SW 1271 (cell line): ENCODE measurements at regions not wholly inside any gene's neighbourhood (a gene's known extent, or its start where the extent isn't known, plus 50 kb on each side); places are given as distances from the start of the nearest gene placed in this dataset.
"Not testable (repeated sequence)": the region's sequence is repeated elsewhere in the genome, so short reads cannot be mapped to it uniquely, and the experiment has no call there.

Source experiments
- DNase-seq, 2 experiments: peaks; one replicate each; lab custom pipeline; 2025; lab: John Stamatoyannopoulos, UW

DNA sequence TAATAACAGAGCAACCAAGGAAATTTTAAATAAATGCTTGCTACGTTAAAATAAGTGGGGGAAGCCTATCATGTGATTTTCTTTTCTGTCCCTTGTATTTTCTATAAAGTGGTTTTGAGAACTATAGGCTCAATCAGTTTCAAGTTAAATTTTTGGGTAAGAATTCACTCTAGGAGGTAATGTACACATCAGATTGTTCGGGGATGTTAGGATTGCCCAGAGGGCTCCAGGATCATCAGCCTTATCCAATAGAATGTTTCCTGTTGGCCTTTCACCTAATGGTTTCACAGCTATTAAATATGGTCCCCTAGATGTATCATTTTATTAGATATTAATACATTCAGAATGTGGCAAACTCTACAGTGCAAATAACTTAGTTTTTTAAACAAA lies 438.4 kb upstream of the NPVF start:
- no peak for DNase-seq

DNA sequence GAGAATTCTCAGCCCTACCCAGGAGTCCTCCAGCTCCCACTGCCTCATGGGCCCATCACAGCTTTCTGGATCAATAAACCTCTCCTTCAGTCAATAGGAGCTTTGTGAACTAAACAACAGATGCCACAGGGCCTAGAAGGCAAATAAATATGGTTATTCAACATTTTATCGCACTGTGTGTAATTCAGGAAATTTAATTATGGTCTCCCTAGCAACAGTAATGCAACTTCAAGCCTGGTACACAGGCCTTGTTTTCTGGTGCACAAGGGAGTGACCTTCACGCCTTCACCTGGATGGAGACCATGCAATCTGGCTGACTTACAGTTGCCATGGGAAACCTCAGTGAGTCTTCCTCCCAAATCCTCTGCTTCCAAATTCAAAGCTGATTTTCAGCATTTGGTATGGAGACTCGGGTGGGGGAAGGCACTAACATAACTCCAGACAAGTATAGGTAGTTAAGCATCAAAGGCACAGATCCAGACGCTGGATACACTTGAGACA lies 441.0 kb upstream of the NPVF start:
- no peak for DNase-seq

DNA sequence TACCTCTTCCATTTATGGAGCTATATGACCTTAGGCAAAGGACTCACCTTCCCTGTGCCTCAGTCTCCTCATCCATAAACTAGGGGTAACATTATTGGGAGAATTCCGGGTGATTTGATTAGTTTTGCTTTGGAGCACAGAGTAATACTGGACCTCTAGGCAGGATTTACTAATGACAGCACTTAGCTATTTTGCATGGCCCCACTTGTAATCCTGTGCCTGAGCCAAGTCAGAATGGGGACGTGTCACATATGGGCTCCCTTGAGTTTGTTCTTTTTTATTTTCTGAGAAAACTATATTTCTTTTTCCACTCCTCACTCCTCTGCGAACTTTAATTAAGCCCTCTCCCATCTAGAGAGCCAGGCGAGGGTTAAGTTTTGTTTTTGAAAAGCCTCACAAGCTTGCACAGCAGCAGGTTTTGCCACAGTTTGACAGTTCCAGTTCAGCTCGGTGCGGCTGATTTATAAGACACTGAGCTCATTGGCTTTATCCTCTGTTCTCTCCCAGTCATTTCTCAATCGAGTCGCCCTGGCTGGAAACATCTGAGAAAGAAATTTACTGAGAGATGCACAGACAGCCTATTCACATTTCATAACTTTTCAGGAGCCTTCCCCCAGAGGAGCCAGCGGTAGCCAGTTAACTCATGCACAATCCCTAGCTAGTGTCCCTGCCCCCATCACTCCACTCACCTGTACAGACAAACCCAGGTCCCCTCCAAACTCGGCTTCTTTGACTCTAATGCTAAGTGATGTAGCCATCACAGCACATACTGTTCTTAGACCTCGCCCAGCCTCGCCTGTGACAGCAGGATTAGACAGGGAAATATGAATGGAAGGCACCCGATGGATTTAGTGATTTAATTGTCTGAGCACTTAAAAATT lies 441.9 kb upstream of the NPVF start:
- DNase-seq = no peak

DNA sequence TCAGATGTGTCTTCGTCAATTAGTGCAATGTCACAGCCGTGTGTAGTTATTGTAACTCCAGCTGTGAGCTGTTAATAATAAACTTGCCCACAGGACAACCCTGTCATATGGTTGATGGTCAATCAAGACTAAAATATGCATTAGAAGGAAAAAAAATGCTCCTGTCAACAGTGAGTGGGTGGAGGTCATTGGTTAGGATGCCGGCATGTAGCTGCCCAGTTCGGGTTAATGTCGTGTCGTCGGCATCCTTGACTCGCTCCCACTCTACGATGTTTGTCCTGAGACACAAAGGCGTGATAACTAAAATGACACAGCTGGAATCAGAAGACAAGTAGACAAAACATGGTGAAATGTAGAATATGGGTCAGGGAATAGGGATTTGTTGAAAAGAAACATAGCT lies 442.8 kb upstream of the NPVF start:
- DNase-seq = no peak

DNA sequence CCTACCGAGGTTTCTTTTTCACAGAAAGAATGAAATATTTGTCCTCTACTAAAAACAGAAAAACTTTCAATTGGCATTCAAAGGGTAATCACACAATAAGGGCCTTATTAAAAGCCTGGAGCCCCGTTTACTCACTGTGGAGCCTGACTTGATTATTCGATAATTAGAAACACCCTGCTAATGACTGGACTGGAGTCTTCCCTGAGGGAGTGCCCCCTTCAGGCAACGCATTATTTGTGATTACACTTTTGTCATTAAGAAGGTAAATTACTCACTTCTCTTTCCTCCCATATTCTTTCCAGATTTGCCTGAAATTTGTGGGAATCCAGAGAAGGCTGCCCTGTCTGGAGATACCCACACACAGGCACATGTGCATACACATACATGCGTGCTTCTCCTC lies 444.2 kb upstream of the NPVF start:
- DNase-seq = no peak

DNA sequence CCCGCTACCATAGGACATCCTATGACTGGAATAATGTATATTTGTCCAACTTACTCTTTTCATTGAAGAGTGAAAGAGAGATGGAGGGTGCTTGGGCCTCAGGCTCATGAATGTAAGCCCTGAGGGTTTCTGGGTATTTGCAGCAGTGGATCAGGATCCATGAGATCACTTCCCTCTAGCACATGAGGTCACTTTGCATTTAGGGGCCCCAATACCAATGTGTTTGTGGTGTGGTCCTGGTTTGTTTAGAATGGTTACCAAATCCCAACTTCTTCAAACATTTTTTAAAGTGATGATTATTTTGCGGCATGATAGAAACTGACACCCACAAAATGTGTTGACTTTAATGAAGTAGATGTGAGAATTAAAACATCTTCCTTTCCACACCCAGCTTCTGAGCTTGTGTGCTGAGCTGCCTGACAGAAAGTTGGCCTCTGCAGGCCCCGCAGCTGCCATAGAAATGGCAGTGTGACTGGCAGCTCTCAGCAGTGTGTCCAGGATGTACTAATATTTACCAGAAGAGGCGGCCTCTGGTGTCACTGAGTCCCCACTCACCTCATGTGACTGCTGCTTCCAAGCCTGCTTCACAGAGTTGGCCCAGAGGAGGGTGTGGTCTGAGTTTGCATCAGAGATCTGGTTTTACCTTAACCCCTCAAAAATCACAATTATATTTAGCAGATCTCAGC lies 447.6 kb upstream of the NPVF start:
- DNase-seq = no peak

DNA sequence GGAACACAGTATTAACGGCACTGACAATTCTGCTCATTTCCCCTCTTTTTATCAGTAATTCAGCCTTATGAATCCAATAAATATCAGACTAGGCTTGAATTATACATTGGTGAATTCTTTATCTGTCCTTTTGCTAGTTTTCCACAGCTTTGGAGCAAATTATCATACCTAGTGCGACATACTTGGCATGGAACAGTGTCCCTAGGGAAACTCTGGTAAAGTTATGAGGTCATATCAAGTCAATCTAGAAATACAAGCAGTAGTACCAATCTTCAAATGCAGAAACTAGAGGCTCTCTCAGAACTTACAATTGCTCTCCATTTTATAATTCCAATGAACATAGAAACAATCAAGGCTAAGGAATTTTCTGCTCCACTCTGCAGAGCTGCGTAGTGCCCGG lies 449.3 kb upstream of the NPVF start:
- no peak for DNase-seq

DNA sequence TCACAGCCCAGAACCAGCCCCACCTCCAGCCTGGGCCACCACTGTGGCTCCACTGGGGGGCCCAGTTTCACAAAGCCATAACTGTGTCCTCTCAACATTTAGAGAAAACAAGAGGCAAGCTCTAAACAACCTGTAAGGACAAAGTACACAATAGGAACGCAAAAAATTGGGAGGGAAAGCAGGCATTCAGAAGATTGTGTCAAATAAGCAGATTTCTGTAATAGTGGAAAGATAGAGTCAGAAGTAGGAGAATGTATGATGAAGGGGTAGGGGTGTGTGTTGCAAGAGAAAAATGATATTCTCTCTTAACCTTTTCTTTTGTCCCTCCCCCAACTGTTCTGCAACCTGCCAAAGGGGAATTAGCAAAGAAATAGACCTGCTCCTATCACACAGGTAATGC lies 449.9 kb upstream of the NPVF start:
- no peak for DNase-seq

DNA sequence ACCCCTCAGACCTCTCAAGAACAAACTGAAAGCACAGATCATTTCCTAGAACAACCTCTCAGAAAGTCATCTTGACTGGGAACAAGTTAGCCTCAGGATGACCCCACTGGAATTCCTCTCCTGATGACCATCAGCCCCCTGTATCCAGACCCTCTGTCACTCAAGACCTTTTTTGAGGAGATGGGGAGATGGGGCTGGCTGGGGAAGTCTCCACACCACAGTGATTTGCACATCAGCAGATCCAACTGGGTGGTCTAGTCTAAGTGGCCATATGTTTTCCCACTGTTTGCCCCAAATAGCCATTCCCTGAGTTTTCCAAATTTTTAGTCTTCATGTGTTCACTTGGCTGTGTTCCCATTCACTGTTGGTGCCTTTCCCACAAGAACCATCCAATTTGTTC lies 452.4 kb upstream of the NPVF start:
- no peak for DNase-seq

DNA sequence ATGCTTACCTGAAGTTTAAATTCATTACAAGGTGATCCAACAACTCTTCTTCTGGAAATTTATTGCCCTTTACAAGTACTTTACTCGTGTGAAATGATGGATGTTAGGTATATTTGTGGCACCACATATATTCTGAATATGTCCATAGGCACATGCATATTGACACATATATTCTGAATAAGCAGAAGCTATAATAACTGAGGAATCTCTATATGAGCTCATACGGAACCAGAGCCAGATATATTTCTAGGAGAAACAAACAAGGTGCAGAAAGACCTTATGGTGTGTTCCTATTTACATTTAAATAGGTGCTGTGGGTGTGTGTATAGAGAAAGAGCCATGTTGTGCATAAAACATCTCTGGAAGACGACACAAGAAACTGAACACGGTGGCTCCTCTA lies 456.1 kb upstream of the NPVF start:
- DNase-seq = no peak

DNA sequence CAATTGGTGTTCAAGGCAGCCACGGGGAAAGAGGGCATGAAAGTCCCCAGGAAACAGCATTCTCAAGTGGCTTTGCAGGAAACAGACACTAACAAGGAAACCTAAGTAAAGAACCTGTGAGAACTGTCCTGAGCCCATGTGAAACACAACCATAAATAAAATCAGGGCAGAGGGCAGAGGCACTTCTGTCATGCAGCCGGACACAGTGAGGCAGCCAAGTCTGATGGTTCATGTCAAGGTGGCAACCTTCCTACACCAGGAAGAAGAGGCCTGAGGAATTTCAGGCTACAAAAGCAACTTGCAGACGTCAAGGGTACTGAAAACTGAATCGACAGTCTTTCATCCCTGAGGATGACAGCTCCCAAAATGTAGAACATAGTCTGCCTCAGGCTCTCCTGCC lies 458.2 kb upstream of the NPVF start:
- no peak for DNase-seq

DNA sequence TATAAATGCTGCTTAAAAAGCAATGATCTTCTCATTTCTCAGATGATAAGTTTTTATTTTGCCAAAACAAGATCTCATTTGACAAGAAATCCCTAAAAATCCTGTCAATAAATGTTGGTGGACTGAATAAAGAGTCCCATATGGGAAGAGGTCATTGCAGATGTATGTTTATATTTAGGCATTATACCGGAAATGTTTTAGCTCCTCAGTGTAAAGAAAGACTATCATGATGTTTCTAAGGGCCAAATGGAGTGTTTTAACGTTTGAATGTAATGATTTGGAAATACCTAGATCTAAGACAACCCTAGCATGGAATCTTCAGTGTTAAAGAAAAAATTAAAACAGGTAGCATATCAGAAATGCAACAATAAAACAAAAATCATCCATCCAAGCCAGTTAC lies 457.8 kb upstream of the NFE2L3 start:
- DNase-seq = no peak

DNA sequence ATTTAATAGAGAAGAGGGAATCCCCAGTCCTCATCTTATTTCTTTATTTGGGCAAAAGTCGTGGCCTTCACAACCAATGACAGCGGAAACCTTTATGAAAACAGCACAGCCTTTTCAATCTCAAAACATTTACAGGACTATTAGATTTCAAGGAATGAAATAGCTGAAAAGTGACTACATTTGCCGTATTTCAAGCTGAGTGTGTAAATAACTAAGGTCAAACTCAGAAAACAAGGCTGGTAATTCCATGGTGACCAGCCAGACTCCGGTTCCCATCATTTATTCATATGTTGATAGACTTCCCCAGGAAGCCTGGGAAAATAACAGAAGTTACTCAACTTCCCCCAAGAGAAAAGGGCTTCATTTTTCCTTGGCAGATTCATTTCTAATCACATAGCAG lies 457.3 kb upstream of the NFE2L3 start:
- DNase-seq = no peak

DNA sequence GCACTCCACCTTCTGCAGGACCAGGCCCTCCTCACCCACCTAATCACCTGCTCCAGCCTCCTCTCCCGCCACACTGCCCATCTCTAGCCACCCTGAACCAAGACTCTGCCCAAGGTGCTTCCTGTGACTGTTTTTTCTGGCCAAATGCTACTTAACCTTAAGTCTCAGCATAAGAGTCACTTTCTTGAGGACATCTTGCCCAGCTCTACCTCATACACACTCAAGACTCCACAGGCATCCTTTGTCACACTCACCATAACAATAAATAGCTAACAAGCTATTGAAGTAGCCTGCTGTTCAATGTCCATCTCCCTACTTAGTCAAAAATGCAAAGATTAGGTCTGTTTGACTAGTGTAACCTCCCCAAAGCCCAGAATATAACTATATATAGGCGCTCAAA lies 455.4 kb upstream of the NFE2L3 start:
- no peak for DNase-seq

DNA sequence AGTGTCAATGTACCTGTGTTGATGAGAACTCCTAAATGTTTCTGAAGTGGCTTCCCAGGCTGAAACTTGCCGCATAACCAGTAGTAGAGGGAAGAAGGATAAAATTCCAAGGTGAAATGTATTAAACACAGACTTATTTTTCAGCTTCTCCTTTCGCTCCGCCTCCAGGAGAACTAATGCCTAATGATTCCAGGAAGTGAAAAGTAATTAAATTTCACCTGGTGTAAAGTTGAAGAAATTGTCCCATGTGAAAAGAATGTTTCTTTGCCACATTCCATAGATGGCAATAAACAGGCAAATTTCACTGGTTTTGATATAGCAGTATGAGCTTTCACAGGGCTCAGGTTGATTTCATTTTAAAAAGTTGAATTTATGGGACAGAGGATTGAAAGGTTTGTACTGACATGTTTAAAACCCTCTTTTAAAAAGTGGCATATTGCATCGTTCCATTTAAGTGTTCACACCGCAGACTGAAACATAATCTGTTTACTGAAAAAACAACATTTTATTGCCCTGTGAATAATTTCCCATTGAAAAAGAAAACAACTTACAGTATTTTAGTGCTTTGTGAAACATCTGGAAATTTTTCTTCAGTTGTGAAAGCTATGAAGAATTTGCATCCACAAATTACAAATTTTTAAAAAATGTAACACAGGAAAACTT lies 453.4 kb upstream of the NFE2L3 start:
- DNase-seq = no peak

DNA sequence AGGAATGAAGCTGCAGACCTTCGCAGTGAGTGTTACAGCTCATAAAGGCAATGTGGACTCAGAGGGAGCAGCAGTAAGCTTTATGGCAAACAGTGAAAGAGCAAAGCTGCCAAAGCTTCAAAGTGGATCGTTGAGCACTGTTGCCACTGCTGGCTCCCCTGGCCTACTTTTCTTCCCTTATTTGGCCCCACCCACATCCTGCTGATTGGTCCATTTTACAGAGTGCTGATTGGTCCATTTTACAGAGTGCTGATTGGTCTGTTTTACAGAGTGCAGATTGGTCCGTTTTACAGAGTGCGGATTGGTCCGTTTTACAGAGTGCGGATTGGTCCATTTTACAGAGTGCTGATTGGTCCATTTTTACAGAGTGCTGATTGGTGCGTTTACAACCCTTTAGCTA lies 451.9 kb upstream of the NFE2L3 start:
- DNase-seq = not testable (repeated sequence)

DNA sequence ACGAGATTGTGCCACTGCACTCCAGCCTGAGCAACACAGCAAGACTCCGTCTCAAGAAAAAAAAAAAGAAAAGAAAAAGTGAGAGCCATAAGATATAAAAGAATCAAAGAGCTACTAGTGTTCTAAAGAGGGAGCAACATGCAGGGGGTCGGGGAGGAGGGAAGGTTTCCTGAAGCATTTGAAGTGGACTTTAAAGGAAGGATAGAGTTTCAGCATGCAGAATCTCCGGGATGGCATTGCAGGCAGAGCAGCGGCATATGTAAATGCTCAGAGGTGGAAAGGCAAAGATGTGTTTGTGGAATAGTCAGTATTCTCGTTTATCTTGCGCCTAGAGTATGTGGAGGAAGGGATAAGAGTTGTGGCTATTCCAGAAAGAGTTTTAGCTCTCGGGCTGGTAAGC lies 447.6 kb upstream of the NFE2L3 start:
- no peak for DNase-seq

DNA sequence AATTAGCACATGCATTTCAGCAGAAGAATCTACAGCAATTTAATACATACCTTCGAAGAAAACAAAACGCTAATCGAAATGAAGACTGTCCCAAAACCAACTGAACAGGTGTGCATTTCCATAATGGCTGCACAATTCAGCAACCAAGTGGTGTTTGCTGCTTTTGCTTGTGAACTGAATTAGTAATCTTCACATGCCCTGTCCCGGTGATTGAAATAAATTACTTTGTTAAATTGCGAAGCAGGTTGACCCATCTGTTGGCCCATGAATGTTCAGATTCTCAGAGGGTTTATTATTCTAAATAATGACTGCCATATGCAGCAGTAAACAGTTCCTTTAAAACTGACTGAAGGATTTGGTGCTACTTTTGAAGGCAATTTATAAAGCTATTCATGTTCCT lies 445.2 kb upstream of the NFE2L3 start:
- DNase-seq = no peak

DNA sequence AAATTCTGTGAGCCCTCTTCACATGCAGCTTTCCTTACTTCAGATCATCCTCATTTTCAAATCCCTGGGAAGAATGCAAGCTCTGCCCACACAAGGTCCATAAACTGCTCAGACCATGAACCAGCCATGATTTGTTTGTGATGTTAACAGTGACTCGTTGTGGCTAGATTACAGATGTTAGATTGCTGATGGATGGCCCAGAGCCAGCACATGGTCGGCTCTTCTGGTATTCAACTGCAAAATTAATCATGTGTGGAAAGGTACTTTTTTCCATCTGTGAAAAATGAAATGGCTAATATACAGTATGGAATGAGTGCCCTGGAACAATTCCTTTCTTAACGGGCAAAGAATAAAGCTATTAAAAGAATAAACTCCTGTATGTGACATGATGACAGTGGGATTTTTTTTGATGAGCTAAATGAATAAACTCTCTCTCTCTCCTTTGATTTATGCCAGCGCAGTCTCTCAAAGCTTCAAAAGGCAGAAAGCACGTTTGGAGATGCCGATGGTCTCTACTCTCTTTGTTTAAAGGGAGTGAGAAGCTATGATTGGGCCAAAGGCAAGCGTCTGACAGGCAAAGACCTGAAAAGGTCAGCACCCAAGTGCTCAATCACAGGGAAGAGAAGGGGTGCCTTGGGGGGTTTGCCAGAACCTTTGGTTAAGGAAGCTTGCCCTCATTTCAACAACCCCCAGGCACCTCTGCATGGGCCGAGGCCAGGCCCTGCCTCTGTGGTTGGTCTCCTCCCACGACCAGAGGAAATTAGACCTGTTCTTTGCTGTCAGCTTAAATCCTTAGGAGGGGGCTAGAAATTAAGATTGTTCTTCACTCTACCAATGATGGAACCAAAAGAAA lies 444.0 kb upstream of the NFE2L3 start:
- DNase-seq = no peak

DNA sequence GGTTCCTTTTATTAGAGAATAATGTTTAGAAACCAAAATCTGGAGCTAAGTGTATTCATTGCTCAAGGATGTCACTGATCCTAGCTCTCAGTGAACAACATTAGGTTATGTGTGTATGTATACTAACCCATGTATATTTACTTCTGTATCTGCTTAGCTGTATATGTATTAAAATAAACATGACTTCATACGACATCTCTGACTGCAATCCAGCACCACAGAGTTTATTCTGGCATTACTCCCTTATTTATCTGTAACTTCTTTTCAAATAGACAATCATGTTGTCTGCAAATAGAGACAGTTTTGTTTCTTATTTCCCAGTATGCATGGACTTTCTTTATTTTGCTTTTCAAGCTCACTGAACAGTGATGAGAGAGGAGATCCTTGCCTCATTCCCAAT lies 441.0 kb upstream of the NFE2L3 start:
- no peak for DNase-seq

DNA sequence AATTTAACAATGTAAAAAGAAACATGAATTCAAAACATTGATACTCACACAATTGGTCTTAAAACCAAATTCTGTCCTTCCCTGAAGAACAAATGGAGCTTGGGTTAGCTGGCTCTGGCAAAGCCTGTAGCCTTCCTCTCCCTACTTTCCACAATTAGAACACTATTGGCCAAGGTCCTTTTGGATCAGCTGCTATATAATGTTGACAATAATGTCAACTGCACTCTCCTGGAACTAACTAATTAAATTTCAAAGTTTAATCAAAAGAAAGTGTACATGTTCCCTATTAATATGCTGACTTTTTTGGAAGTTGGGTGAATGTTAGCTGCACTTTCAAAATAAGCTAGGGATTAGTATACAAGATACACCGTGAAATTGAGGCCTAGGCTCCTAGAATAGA lies 440.1 kb upstream of the NFE2L3 start:
- no peak for DNase-seq

DNA sequence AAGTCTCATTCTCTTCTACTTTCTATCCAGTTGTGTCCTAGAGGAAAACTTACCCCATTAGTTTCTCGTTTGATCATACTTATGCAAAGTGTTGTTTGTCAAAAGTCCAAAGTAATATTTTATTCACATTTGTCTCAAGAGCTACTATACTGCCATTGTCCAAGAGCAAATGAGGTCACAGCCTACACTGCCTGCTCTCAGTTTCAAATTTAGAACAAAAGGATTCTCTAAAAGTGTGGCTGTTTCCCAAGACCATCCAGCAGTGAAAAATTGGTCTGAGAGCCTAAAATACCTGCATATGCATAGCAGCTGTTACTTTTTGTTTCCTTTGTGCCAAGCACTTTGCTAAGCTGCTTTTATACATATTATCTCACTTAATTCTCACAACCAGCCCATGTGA lies 439.5 kb upstream of the NFE2L3 start:
- DNase-seq = no peak
